ENCODE measurements at regions not wholly inside any gene's neighbourhood (a gene's known extent, or its start where the extent isn't known, plus 50 kb on each side); places are given as distances from the start of the nearest gene placed in this dataset.
"Not testable (repeated sequence)": the region's sequence is repeated elsewhere in the genome, so short reads cannot be mapped to it uniquely, and the experiment has no call there.

DNA sequence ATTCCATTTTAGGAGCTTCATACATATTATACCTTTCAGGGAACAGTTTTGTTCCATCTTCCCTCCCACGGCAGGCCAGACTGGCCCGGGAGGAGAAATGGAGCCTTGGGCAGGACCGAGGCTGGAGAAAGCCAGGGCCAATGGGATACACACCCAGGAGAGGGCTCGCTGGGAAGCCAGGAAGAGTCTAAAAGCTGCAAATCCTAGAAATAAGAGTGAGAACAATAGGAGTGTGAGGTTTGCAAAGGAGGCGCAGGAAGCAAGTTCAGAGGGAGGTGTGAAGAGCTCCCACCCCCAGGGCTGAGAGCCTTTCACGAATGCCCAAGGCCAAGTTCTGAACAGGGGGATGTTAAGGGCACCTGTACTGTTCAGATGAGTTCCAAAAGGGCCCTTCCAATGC lies 67.5 kb upstream of the CPSF6 start:
- in situ Hi-C loops (cut with MboI; ENCODE audit: low sequenced_read_pairs, unreplicated experiment), result no loop called here
- no peak for TF ChIP-seq CTCF (IDR thresholded peaks at IDR 0.05; ENCODE audit: borderline replicate concordance, control extremely low read depth, extremely low read depth, insufficient read depth, missing control alignments)
- DNase-seq (ENCODE audit: low spot score), result no peak

DNA sequence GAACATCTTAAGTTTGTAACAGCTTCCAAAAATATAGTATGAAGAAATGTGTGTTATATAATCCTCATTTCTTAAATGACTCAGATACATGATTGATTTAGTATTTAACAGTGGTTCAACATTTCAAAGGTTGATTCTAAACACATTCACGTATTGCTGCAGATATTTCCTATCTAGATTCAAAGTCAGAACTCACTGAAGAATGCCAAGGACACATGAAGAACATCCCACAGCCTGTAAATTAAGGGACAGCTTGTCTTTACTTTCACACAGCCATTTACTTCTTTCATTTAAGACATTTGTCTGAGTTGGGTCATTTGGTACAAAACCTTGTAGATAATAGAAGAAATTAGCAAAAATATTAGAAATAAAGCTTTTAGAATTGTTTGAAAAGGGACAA lies 66.9 kb upstream of the CPSF6 start:
- in situ Hi-C loops (cut with MboI; ENCODE audit: low sequenced_read_pairs, unreplicated experiment), result no loop called here
- DNase-seq (ENCODE audit: low spot score), result no peak
- TF ChIP-seq CTCF (IDR thresholded peaks at IDR 0.05; ENCODE audit: borderline replicate concordance, control extremely low read depth, extremely low read depth, insufficient read depth, missing control alignments), result no peak

DNA sequence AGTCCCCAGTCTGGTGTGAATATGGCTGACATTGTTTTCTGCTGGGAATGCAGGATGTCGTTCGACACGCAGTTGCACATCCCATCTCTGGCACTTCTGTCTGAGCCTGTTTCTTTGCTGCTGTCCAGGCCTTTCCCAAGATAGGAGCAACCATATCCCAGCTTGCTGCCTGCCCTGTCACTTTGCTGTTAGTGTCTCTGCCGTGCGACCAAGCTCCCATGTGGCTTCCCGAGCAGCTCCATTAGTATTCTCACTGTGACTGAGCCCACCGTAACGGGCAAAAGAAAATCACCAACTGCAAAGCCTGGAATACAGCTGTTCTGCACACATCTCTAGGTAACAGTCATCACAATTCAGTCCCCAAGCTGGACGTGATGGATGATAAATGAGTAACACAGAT lies 66.0 kb upstream of the CPSF6 start:
- DNase-seq (ENCODE audit: low spot score), result no peak
- no peak for TF ChIP-seq CTCF (IDR thresholded peaks at IDR 0.05; ENCODE audit: borderline replicate concordance, control extremely low read depth, extremely low read depth, insufficient read depth, missing control alignments)
- in situ Hi-C loops (cut with MboI; ENCODE audit: low sequenced_read_pairs, unreplicated experiment), result no loop called here

DNA sequence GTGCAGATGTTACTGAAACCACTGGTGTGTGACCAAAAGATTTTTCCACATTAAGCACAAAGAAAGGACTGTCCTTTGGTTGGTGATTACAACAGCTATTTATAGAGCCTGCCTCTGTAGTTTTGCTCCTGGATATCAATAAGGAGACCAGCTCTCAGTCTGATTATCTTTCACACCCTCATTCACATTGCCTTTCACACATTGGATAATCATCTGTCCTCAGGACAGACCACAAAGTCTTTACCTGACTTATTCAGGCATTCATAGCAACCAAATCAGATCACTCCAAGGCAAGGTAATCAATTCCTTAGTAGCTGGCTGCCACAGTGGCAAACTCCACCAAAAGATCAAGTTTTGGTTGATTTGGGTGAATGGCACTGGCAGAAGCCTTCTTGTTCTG lies 59.6 kb upstream of the CPSF6 start:
- in situ Hi-C loops (cut with MboI; ENCODE audit: low sequenced_read_pairs, unreplicated experiment), result no loop called here
- no peak for DNase-seq (ENCODE audit: low spot score)
- TF ChIP-seq CTCF (IDR thresholded peaks at IDR 0.05; ENCODE audit: borderline replicate concordance, control extremely low read depth, extremely low read depth, insufficient read depth, missing control alignments), result no peak

- in situ Hi-C loops (cut with MboI; ENCODE audit: low sequenced_read_pairs, unreplicated experiment); DNase-seq (ENCODE audit: low spot score): not testable (repeated sequence)
Measured at GRCh38 chr12:69187572-69187971, 51.8 kb upstream of the CPSF6 start.

GRCh38 chr12:69189378-69189978 lies 49.9 kb upstream of the CPSF6 start:
- in situ Hi-C loops (cut with MboI; ENCODE audit: low sequenced_read_pairs, unreplicated experiment), result no loop called here
- TF ChIP-seq CTCF (IDR thresholded peaks at IDR 0.05; ENCODE audit: borderline replicate concordance, control extremely low read depth, extremely low read depth, insufficient read depth, missing control alignments), result no peak
- DNase-seq (ENCODE audit: low spot score), result no peak

All from GM13976 (cell line).